ENCODE measurements at regions not wholly inside any gene's neighbourhood (a gene's known extent, or its start where the extent isn't known, plus 50 kb on each side); places are given as distances from the start of the nearest gene placed in this dataset.
"Not testable (repeated sequence)": the region's sequence is repeated elsewhere in the genome, so short reads cannot be mapped to it uniquely, and the experiment has no call there.

DNA sequence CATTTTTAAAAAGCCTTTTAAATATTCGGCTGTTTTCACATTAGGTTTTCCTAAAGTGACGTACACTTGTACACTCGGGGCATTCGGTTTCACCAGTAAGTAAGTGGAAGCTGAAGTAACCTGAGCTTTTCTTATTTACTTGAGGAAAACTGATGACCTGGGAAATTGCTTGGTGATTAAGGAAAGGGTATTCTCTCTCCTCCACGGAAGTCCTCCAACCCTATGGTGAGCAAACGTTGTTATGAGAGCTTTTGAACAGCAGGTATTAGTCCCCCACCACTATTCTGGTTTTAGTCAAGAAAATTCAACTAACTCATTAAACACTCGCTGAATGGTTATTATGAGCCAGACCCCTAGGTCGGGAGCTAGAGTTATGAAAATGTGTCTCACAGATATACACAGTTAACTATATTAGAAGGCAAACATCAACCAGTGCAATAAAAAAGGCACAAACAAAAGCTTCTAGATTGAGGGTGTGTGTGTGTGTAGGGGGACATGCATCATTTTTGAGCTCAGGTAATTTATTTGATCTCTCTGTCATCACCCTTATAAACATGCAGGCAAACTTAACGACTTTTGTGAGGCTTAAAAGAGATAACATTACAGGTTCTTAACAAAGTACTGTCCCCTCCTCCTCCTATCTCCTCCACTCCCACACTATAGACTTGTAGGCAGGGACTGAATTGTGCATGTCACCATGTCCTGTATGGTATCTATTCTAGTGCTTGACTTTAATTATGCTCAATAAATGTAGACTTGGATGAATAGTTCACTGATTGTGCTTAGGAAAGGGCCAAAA, 143.3 kb upstream of the MB21D2 start:
- TF ChIP-seq, protein P1, sequence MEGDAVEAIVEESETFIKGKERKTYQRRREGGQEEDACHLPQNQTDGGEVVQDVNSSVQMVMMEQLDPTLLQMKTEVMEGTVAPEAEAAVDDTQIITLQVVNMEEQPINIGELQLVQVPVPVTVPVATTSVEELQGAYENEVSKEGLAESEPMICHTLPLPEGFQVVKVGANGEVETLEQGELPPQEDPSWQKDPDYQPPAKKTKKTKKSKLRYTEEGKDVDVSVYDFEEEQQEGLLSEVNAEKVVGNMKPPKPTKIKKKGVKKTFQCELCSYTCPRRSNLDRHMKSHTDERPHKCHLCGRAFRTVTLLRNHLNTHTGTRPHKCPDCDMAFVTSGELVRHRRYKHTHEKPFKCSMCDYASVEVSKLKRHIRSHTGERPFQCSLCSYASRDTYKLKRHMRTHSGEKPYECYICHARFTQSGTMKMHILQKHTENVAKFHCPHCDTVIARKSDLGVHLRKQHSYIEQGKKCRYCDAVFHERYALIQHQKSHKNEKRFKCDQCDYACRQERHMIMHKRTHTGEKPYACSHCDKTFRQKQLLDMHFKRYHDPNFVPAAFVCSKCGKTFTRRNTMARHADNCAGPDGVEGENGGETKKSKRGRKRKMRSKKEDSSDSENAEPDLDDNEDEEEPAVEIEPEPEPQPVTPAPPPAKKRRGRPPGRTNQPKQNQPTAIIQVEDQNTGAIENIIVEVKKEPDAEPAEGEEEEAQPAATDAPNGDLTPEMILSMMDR (IDR thresholded peaks at IDR 0.05): no peak
- no peak for DNase-seq (ENCODE audit: low spot score in 2 of 2)
- no peaks in the 10 kb centered on the region for H3K27me3 ChIP-seq
- H3K36me3 ChIP-seq: no peaks in the 10 kb centered on the region
- H3K4me3 ChIP-seq: no peak overlapping the region
- no peaks in the 10 kb centered on the region for H3K9me3 ChIP-seq
- no peak overlapping the region for H3K27ac ChIP-seq
- no peaks in the 10 kb centered on the region for H3K4me1 ChIP-seq
- intact Hi-C loops (cut with DNase I): no loop called here

DNA sequence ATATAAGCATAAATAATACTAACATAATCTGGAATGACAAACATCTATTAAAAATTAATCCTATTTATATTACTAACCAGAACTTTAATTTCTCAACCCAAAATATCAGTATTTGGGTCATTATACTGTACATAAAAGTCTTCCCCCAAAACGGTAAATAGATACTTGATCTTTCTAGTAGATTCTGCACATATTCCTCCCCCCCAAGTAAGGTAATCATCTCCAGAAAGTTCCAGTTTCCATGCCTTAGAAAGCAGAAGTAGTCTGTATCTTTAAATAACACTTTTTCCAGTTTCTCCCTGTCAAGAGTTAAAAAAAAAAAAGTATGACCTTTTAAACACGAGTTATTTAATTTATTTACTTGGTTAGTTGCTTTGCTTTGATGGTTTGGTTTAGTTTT, 150.7 kb upstream of the MB21D2 start:
- Histone ChIP-seq H3K27me3 (no peaks in the 10 kb centered on the region), H3K4me3 (no peak overlapping the region), H3K9me3 (no peaks in the 10 kb centered on the region), H3K27ac (no peak overlapping the region), H3K36me3 (no peaks in the 10 kb centered on the region), H3K4me1 (no peaks in the 10 kb centered on the region)
- intact Hi-C loops (cut with DNase I): no loop called here
- DNase-seq (ENCODE audit: low spot score in 2 of 2): no peak
- TF ChIP-seq, protein P1 (IDR thresholded peaks at IDR 0.05): no peak

DNA sequence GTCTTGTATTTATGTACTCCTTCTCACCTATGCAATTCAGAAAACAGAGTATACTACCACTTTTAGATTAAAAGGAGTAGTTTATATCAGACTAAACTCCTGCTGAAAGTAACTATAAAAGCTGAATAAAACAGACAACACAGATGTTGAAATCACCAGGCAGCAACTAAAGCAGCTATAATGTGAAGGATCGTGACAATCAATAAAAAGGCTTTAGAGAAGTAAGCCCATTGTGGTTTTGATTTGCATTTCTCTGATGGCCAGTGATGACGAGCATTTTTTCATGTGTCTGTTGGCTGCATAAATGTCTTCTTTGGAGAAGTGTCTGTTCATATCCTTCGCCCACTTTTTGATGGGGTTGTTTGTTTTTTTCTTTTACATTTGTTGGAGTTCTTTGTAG, 152.1 kb upstream of the MB21D2 start:
- H3K4me3 ChIP-seq; DNase-seq (ENCODE audit: low spot score in 2 of 2); H3K36me3 ChIP-seq; H3K27ac ChIP-seq; H3K4me1 ChIP-seq; H3K9me3 ChIP-seq; intact Hi-C loops (cut with DNase I); H3K27me3 ChIP-seq: not testable (repeated sequence)

DNA sequence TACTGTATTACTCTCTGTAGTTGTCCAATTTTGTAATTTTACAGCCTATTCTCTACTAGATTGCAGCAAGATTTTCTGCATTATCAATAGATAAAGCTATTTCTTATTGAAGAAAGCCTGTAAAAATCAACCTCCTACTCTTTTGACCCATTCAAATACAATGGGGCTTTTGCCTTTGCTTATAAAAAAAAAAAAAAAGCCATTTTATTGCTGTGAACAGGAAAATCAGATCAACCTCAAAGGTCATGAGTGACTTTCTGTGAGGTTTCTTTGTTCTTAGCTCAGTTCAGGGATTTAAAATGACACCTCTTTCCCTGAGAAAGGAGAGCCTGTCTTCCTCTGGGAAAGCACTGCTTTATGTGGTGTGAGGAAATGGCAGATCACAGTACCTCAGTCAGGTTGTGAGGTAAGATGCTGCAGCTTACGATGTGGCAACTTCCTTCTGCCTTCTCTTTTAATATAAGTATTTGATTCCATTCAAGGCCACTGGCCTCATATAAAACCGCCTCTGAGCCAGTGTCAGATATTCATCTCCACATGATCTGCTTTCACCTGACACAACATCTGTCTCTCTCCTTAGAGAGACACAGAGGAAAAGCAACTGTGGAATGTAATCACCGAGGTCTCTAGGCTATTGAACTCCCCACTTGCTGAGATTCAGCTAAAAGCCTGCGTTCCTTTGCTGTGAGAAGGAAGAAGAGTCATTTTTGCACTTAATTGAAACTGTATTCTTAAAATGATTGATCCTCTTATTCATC, 161.5 kb upstream of the MB21D2 start:
- Histone ChIP-seq H3K27ac (no peak overlapping the region), H3K36me3 (no peaks in the 10 kb centered on the region), H3K27me3 (no peaks in the 10 kb centered on the region), H3K4me1 (no peaks in the 10 kb centered on the region), H3K9me3 (no peaks in the 10 kb centered on the region), H3K4me3 (no peak overlapping the region)
- TF ChIP-seq, protein P1 (IDR thresholded peaks at IDR 0.05): no peak
- no peak for DNase-seq (ENCODE audit: low spot score in 2 of 2)
- intact Hi-C loops (cut with DNase I): no loop called here

DNA sequence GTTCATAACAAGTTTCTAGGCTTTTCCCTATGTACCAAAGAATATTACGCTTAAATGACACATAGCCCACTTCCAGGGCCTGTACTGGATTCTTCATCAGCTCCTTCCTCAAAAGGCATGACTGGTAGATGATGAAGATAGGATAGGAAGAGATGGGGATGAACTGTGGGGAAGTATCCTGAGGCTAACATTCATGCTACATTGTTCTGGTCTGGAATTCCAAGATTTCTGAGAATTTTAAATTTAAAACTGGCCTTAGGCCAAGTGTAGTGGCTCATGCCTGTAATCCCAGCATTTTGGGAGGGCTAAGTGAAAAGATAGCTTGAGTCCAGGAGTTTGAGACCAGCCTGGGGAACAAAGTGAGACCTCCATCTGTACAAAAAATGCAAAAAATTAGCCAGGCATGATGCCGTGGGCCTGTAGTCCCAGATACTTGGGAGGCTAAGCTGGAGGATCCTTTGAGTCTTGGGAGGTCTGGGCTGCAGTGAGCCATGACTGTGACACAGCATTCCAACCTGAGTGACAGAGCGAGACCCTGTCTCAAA, 160.1 kb upstream of the PLAAT1 start:
- no peak for DNase-seq (ENCODE audit: low spot score in 2 of 2)
- Histone ChIP-seq H3K9me3 (no peaks in the 10 kb centered on the region), H3K36me3 (no peaks in the 10 kb centered on the region), H3K4me1 (no peaks in the 10 kb centered on the region), H3K4me3 (no peak overlapping the region), H3K27me3 (no peaks in the 10 kb centered on the region), H3K27ac (no peak overlapping the region)
- TF ChIP-seq, protein P1 (IDR thresholded peaks at IDR 0.05): no peak
- intact Hi-C loops (cut with DNase I): no loop called here

DNA sequence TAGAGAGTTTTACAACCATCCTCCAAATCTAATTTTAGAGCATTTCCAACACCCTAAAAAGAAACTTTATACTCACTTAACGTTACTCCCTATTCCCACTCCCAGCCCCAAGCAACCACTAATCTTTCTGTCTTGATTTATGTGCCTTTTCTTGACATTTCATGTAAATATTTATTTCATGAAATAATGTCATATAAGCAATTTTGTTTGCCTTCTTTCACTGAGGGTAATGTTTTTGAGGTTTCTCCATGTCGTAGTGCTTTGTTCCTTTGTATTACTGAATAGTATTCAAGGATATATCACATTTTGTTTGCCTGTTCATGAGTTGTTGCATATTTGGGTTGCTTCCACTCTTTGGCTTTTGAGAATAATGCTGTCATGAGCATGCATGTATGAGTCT, 155.4 kb upstream of the PLAAT1 start:
- TF ChIP-seq, protein P1 (IDR thresholded peaks at IDR 0.05): no peak
- no peaks in the 10 kb centered on the region for H3K9me3 ChIP-seq

More for the DNA sequence above, 155.4 kb upstream of the PLAAT1 start:
- DNase-seq (ENCODE audit: low spot score in 2 of 2): no peak
- no peak overlapping the region for H3K4me3 ChIP-seq
- H3K4me1 ChIP-seq: no peaks in the 10 kb centered on the region
- H3K36me3 ChIP-seq: no peaks in the 10 kb centered on the region
- no peaks in the 10 kb centered on the region for H3K27me3 ChIP-seq
- intact Hi-C loops (cut with DNase I): no loop called here
- no peak overlapping the region for H3K27ac ChIP-seq

Measured in ascending aorta (tissue), 2 donors.